ENCODE measurements at regions not wholly inside any gene's neighbourhood (a gene's known extent, or its start where the extent isn't known, plus 50 kb on each side); places are given as distances from the start of the nearest gene placed in this dataset.

GRCh38 chr2:190789074-190790004, 91.3 kb upstream of the GLS start:
- Histone ChIP-seq H2BK5ac (ENCODE audit: low read depth, low read length, poor library complexity, severe bottlenecking) (peak overlapping the region; percentile 91), H2BK12ac (ENCODE audit: low read length in 2 of 2) (no peak overlapping the region), H3K9ac (ENCODE audit: low read length) (no peak overlapping the region), H3K4ac (ENCODE audit: low read depth in 1 of 2, low read length in 2 of 2) (no peak overlapping the region), H3K4me2 (ENCODE audit: low read length, poor library complexity, severe bottlenecking) (peak overlapping the region; percentile 14), H2AK5ac (ENCODE audit: low read length, severe bottlenecking) (peak overlapping the region; percentile 64), H2AFZ (ENCODE audit: low read depth, low read length) (no peak overlapping the region), H3K23ac (ENCODE audit: low read length in 2 of 2) (no peak overlapping the region), H3K18ac (ENCODE audit: low read depth in 1 of 2, low read length in 2 of 2) (peak overlapping the region; percentile 28 to 61), H2BK120ac (ENCODE audit: low read depth, low read length) (no peak overlapping the region), H3K4me1 (ENCODE audit: control insufficient read depth, insufficient read depth, low read depth, low read length) (peaks cover 7% of the 10 kb centered on the region), H3K27me3 (ENCODE audit: control insufficient read depth in 1 of 2, insufficient read depth in 1 of 2, low read length in 2 of 2) (no peaks in the 10 kb centered on the region), H3K79me1 (replicated peaks; ENCODE audit: low read length, poor library complexity, severe bottlenecking) (no peaks in the 10 kb centered on the region), H3K9me3 (ENCODE audit: control insufficient read depth, low read length) (no peaks in the 10 kb centered on the region), H4K91ac (ENCODE audit: low read length) (no peak overlapping the region), H2BK15ac (ENCODE audit: low read depth, poor library complexity, severe bottlenecking) (peak overlapping the region; percentile 3), H4K8ac (ENCODE audit: low read length) (peak overlapping the region; percentile 45), H3K14ac (ENCODE audit: low read length in 2 of 2) (no peak overlapping the region), H3K36me3 (ENCODE audit: control insufficient read depth in 1 of 2, insufficient read depth in 2 of 2, low read depth in 1 of 2, low read length in 2 of 2) (no peaks in the 10 kb centered on the region), H3K4me3 (ENCODE audit: insufficient read depth in 1 of 2, low read depth in 1 of 2, low read length in 2 of 2) (no peak overlapping the region), H3K27ac (ENCODE audit: low read length, poor library complexity, severe bottlenecking) (peak overlapping the region; percentile 92)
- 47% methylated on average over 2 of the region's 2 CpGs for WGBS
- DNase-seq, result no peak

- no peaks in the 10 kb centered on the region for H3K36me3 ChIP-seq (ENCODE audit: control insufficient read depth in 1 of 2, insufficient read depth in 2 of 2, low read depth in 1 of 2, low read length in 2 of 2)
- no peak overlapping the region for H3K14ac ChIP-seq (ENCODE audit: low read length in 2 of 2)
- DNase-seq, result peak; percentile 84
- no peak overlapping the region for H2BK15ac ChIP-seq (ENCODE audit: low read depth, poor library complexity, severe bottlenecking)
- no peak overlapping the region for H3K18ac ChIP-seq (ENCODE audit: low read depth in 1 of 2, low read length in 2 of 2)
- H2BK5ac ChIP-seq (ENCODE audit: low read depth, low read length, poor library complexity, severe bottlenecking), result no peak overlapping the region
- H3K79me1 ChIP-seq (replicated peaks; ENCODE audit: low read length, poor library complexity, severe bottlenecking), result no peaks in the 10 kb centered on the region
- H2BK120ac ChIP-seq (ENCODE audit: low read depth, low read length), result no peak overlapping the region
- peak overlapping the region; percentile 8 for H3K9ac ChIP-seq (ENCODE audit: low read length)
- H2AK5ac ChIP-seq (ENCODE audit: low read length, severe bottlenecking), result no peak overlapping the region
- H3K27ac ChIP-seq (ENCODE audit: low read length, poor library complexity, severe bottlenecking), result peak overlapping the region; percentile 97
- peak overlapping the region in 1 of 2 experiments; percentile 18 for H2BK12ac ChIP-seq (ENCODE audit: low read length in 2 of 2)
- H4K8ac ChIP-seq (ENCODE audit: low read length), result peak overlapping the region; percentile 39
- H3K4ac ChIP-seq (ENCODE audit: low read depth in 1 of 2, low read length in 2 of 2), result no peak overlapping the region
- H3K4me3 ChIP-seq (ENCODE audit: insufficient read depth in 1 of 2, low read depth in 1 of 2, low read length in 2 of 2), result peak overlapping the region in 1 of 2 experiments; percentile 25
- H2AFZ ChIP-seq (ENCODE audit: low read depth, low read length), result no peak overlapping the region
- no peaks in the 10 kb centered on the region for H3K9me3 ChIP-seq (ENCODE audit: control insufficient read depth, low read length)
- no peak overlapping the region for H3K23ac ChIP-seq (ENCODE audit: low read length in 2 of 2)
- H3K4me1 ChIP-seq (ENCODE audit: control insufficient read depth, insufficient read depth, low read depth, low read length), result peaks cover 6% of the 10 kb centered on the region
- no peaks in the 10 kb centered on the region for H3K27me3 ChIP-seq (ENCODE audit: control insufficient read depth in 1 of 2, insufficient read depth in 1 of 2, low read length in 2 of 2)
- H4K91ac ChIP-seq (ENCODE audit: low read length), result no peak overlapping the region
- no peak overlapping the region for H3K4me2 ChIP-seq (ENCODE audit: low read length, poor library complexity, severe bottlenecking)
- 11% methylated on average over 5 of the region's 7 CpGs for WGBS
Measured at GRCh38 chr2:190791347-190791975, 89.2 kb upstream of the GLS start.

- Histone ChIP-seq H3K4me2 (ENCODE audit: low read length, poor library complexity, severe bottlenecking) (no peak overlapping the region), H3K23ac (ENCODE audit: low read length in 2 of 2) (no peak overlapping the region), H2BK120ac (ENCODE audit: low read depth, low read length) (no peak overlapping the region), H4K91ac (ENCODE audit: low read length) (no peak overlapping the region), H2BK15ac (ENCODE audit: low read depth, poor library complexity, severe bottlenecking) (no peak overlapping the region), H3K9me3 (ENCODE audit: control insufficient read depth, low read length) (no peaks in the 10 kb centered on the region), H3K36me3 (ENCODE audit: control insufficient read depth in 1 of 2, insufficient read depth in 2 of 2, low read depth in 1 of 2, low read length in 2 of 2) (no peaks in the 10 kb centered on the region), H3K4ac (ENCODE audit: low read depth in 1 of 2, low read length in 2 of 2) (peak overlapping the region in 1 of 2 experiments; percentile 51), H2AK5ac (ENCODE audit: low read length, severe bottlenecking) (peak overlapping the region; percentile 95), H2BK5ac (ENCODE audit: low read depth, low read length, poor library complexity, severe bottlenecking) (peak overlapping the region; percentile 80), H3K4me3 (ENCODE audit: insufficient read depth in 1 of 2, low read depth in 1 of 2, low read length in 2 of 2) (peak overlapping the region in 1 of 2 experiments; percentile 25), H3K9ac (ENCODE audit: low read length) (peak overlapping the region; percentile 8), H3K14ac (ENCODE audit: low read length in 2 of 2) (no peak overlapping the region), H3K79me1 (replicated peaks; ENCODE audit: low read length, poor library complexity, severe bottlenecking) (no peaks in the 10 kb centered on the region), H2AFZ (ENCODE audit: low read depth, low read length) (no peak overlapping the region), H2BK12ac (ENCODE audit: low read length in 2 of 2) (no peak overlapping the region), H3K4me1 (ENCODE audit: control insufficient read depth, insufficient read depth, low read depth, low read length) (peaks cover 6% of the 10 kb centered on the region), H3K27me3 (ENCODE audit: control insufficient read depth in 1 of 2, insufficient read depth in 1 of 2, low read length in 2 of 2) (no peaks in the 10 kb centered on the region), H3K18ac (ENCODE audit: low read depth in 1 of 2, low read length in 2 of 2) (no peak overlapping the region), H4K8ac (ENCODE audit: low read length) (no peak overlapping the region), H3K27ac (ENCODE audit: low read length, poor library complexity, severe bottlenecking) (peak overlapping the region; percentile 97)
- WGBS, result no CpG with 5 or more reads among the region's 1 CpG
- peak; percentile 80 for DNase-seq
Measured at GRCh38 chr2:190791976-190792575, 88.5 kb upstream of the GLS start.

Measured in mesenchymal stem cell (in vitro differentiated cells and primary cell).